Renal pelvis (tissue), 1 donor: ENCODE measurements at regions not wholly inside any gene's neighbourhood (a gene's known extent, or its start where the extent isn't known, plus 50 kb on each side); places are given as distances from the start of the nearest gene placed in this dataset.
"Not testable (repeated sequence)": the region's sequence is repeated elsewhere in the genome, so short reads cannot be mapped to it uniquely, and the experiment has no call there.

ENCODE experiments used
- DNase-seq: peaks from one replicate; pipeline ENCODE4 v3.0.0-alpha.2; 2013

- no peak for DNase-seq
These were observed 329.7 kb upstream of the KCNMB2 start for GRCh38 chr3:178206521-178206920.

DNA sequence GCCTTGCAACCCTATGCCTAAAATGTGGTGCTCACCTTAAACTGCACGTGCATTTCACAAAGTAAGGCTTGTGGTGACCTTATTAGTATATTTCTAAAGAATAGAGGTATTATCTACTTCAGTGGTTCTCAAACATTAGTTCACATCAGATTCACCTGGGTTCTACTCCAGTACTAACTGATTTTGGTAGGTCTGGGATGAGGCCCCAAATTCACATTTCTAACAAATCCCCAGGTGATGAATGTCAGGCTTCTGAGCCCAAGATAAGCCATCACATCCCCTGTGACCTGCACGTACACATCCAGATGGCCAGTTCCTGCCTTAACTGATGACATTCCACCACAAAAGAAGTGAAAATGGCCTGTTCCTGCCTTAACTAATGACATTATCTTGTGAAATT, 329.1 kb upstream of the KCNMB2 start:
- not testable (repeated sequence) for DNase-seq

DNA sequence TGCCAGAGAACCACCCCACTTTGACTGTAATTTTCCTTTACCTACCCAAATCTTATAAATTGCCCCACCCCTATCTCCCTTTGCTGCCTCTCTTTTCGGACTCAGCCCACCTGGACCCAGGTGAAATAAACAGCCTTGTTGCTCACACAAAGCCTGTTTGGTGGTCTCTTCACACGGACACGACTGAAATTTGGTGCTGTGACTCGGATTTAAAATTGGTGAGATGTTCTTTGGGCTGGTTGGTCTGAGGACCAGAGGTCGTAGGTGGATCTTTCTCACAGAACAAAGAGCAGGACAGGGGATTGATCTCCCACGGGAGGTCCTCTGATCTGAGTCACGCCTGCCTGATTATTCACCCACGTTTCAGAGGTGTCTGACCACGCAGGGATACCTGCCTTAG, 328.6 kb upstream of the KCNMB2 start:
- not testable (repeated sequence) for DNase-seq

GRCh38 chr3:178209116-178209515, 327.1 kb upstream of the KCNMB2 start:
- DNase-seq: not testable (repeated sequence)

DNA sequence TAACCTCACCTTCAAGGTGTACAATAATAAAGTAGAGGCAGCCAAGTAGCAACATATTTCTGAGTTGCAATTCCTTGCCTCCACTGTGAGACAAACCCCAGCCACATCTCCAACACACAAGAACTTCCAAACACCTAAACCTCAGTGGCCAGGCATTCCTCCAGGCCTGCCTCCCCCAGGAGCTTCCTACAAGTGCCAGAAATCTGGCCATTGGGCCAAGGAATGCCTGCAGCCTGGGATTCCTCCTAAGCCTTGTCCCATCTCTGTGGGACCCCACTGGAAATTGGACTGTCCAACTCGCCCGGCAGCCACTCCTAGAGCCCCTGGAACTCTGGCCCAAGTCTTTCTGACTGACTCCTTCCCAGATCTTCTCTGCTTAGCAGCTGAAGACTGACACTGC, 326.6 kb upstream of the KCNMB2 start:
- DNase-seq: not testable (repeated sequence)

GRCh38 chr3:178211086-178211485, 325.1 kb upstream of the KCNMB2 start:
- DNase-seq: not testable (repeated sequence)

GRCh38 chr3:178217479-178217878, 318.8 kb upstream of the KCNMB2 start:
- no peak for DNase-seq

- DNase-seq: no peak
These were observed 318.0 kb upstream of the KCNMB2 start for GRCh38 chr3:178218231-178218630.

DNA sequence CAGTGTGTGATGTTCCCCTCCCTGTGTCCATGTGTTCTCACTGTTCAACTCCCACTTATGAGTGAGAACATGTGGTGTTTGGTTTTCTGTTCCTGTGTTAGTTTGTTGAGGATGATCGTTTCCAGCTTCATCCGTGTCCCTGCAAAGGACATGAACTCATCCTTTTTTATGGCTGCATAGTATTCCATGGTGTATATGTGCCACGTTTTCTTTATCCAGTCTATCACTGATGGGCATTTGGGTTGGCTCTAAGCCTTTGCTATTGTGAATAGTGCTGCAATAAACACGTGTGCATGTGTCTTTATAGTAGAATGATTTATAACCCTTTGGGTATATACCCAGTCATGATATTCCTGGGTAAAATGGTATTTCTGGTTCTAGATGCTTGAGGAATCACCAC, 316.6 kb upstream of the KCNMB2 start:
- not testable (repeated sequence) for DNase-seq

GRCh38 chr3:178223876-178224275, 312.4 kb upstream of the KCNMB2 start:
- DNase-seq: no peak

DNA sequence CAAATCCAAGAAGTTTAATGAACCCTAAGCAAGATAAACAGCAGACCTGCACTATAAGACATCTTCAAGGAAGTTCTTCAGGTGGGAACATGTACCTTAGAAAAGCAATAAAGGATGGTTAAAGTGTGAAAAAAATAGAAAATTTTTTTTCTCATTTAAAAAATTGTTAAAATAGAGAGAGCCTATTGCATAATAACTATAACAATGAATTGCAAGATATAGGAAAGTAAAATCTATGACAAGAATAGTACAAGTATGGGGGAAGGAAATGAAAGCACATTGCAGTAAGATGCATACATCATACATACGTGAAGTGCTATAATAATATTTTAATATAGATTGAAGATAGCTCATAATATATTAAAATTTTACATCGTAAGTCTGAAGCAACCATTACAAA, 310.1 kb upstream of the KCNMB2 start:
- DNase-seq: no peak

DNA sequence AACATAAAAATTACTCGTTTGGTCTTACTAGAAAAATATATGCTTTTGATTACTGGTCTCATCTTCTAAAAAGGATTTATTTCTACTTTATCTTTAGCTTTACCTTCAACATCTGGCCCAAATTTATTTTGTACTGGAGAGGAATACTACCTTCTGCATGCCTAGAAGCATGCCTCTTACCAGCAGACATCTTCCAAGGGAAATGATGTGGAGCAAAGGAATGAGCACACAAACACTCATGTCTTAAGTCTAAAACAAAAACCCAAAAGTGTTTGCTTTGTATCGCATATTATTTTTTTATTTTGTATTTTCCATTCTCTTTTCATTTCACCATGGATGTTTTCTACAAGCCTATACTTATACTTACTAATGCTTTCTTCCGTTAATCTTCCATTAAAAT, 304.6 kb upstream of the KCNMB2 start:
- no peak for DNase-seq

GRCh38 chr3:178233371-178234071, 302.7 kb upstream of the KCNMB2 start:
- no peak for DNase-seq

DNA sequence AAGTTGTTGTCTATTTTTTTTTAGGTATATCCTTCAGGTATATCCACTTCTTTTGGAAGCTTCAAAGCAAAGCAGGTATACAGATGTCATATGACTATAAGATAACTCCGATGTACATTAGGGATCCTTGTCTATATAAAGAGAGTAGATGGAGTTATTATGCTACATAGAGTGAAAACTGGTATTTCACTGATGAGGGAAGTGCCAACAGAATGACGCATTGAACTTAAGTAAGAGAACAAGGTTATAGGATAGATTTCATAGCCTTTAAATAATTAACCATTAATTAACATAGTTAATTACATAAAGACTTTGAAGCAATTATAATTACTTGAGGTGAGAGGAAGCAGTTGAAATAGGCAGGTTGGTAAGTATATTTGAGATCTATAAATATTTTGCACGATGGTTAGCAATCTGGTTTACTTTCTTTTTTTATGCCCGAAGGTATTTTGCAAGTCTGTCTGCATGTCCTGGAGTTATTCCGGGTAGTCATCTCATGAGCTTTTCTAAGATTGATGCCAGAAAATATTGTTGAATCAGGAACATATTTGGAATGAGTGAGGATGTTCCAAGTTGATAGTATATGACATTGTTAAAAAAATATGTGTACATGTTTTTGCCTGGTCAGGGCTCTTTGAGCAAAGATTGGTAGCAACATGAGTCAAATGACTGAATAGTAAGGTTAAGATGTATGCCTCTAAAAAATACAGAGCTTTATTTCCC, 299.5 kb upstream of the KCNMB2 start:
- no peak for DNase-seq

- DNase-seq: no peak
These were observed 298.1 kb upstream of the KCNMB2 start for GRCh38 chr3:178238179-178238578.

DNA sequence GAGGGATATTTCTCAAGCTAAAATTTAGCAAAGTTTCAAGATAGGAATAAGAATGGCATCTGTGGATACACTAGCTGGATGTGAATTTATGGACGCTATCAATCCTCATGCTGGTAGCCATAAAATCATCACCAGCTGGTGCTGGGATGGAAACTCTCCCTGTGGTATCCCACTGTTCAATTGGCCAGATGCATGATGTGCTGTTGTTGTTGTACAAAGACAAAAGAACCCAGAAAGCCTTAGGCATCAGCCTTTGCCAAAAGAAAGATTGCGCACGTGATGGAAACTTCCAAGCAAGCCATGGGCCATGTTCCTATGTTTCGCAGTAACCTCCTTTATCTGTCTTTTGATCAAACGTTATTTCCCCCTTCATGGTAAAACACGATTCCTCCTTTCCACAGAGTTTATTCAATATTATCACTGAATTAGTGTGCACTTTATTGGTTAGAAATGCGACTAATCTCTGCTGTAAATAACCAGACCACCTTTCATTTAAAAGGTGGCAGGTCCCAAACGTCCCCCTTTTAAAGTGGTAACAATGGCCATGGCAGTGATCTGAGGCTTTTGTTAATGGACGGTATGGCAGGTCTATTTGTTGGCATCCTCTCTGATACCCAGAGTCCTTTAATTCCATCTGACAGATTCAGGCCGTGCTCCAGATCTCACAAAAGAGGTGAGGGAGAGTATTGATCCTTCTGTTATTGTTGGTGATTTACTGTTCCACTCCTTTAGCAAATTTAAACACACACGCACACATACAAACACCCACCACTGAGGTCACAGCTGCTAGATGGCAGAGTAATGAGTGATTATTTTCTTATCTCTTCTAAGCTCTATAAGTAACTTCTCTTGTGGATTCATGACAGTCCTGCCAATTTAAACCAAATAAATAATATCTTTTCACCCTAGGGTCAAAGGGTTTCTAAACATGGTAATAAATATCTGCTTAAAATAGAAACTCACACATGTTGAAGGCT, 291.2 kb upstream of the KCNMB2 start:
- DNase-seq: no peak

- DNase-seq: no peak
These were observed 290.2 kb upstream of the KCNMB2 start for GRCh38 chr3:178246004-178246403.

DNA sequence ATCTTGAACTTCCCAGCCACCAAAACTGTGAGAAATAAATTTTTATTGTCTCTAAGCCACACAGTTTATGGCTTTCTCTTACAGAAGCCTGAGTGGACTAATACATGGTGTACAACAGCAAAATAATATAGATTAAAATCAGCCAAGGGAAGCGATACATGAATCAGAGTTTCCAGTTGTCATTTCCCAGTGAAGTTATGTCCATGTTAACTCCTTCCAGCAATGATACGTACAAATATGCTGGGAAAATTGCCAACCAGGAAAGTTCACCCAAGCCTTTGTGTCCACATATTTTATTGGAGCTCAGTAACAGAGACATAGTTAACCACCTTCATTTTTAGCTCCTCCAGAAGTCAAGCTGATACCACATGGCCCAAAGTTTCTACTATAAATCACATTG, 280.9 kb upstream of the KCNMB2 start:
- DNase-seq: no peak

DNA sequence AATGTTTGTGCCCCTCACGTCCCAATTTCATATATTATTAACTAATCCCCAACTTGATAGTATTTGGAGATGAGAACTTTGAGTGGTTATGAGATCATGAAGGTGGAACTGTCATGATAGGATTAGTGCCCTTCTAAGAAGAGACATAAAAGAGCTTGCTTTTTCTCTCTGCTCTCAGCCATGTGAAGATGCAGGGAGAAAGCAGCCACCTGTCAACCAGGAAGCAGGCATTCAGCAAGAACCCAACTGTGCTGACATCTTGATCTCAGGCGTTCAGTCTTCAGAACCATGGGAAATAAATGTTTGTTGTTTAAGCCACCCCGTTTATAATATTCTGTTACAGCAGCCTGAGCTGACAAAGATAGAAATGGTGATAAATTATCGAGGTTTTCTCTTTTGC, 278.7 kb upstream of the KCNMB2 start:
- DNase-seq: no peak

DNA sequence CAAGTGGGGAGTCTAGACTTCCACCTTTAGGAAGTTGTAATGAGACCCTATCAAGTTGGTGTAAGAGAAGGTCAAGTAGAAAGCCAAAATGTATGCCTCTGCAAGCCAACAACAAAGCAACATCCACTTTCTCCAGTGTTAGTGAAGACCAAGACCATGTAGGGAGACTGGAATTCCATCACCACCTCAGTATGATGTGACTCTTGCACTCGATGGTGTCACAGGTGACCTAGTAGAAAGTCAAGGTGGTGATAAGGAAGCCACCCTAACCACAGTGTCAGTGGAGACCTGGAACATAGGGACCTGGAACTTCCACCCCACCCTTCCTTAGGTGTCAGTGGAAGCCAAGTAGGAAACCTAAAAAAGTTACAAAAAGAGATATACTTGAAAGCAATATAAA, 278.1 kb upstream of the KCNMB2 start:
- no peak for DNase-seq

DNA sequence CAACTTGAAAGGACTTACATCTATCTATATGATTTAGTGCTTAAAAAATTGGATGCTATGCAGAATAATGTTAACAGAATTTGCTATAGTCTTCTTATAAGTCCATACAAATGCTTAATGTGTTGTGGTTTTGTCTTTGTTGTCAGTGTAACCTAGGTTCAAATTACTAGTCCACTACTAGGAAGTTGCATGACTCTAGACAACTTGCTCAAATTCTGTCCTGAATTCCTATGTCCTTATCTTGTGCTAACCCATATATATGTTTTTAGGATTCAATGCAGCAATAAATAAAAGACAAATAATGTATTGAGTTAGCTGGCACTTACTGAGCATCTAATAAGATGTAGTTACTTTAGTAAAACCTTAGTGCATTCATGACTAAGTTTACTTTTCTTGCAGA, 276.5 kb upstream of the KCNMB2 start:
- no peak for DNase-seq

DNA sequence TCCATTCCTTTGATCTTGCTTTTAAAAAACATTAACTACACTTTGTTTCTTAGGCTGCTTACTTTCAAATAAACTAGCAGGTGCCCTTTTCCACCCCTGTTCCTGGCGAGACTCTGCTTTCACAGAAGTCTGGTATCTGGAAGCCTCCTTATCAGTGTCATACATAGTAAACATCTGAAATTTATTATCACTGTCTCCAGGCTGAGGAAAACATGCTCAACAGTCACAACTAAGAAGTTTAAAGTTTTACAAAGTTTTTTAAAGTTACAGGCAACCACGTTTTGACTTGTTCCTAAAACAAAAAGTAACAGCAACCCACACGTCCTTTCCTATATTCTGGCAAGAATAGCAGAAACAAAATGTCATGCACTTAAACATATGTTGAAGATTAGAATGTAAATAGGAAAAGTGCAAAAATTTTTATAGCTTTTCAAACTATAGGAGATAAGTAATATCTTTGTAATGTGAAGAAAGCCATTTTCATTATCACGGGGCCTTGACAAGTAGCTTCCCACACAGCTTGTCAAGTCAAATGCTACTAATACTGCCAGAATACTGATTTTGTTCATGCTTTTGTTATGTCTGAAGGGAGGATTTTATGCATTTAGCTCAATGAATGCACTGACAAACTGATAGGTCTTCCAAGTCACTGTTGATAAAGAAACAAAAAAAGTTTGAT, 275.2 kb upstream of the KCNMB2 start:
- DNase-seq: no peak
